Endothelial cell of hepatic sinusoid (primary cell): ENCODE measurements at regions not wholly inside any gene's neighbourhood (a gene's known extent, or its start where the extent isn't known, plus 50 kb on each side); places are given as distances from the start of the nearest gene placed in this dataset.
"Not testable (repeated sequence)": the region's sequence is repeated elsewhere in the genome, so short reads cannot be mapped to it uniquely, and the experiment has no call there.

Experiments
- in situ Hi-C: cut with HindIII; loops from 2 replicates; pipeline ENCODE4 v1.10.0; 2017; ENCODE audit warnings: low sequenced_read_pairs

- in situ Hi-C loops, result no loop called here
Measured at GRCh38 chr13:54390841-54391240, 1362.2 kb downstream of the OLFM4 start.

- in situ Hi-C loops, result no loop called here
Measured at GRCh38 chr13:54394085-54394700, 1365.6 kb downstream of the OLFM4 start.

GRCh38 chr13:54394908-54395307 is 1366.3 kb downstream of the OLFM4 start:
- in situ Hi-C loops, result no loop called here

GRCh38 chr13:54402495-54402894 is 1373.9 kb downstream of the OLFM4 start:
- in situ Hi-C loops, result no loop called here

GRCh38 chr13:54415753-54416366 is 1387.2 kb downstream of the OLFM4 start:
- in situ Hi-C loops, result no loop called here

GRCh38 chr13:54422946-54423345 is 1394.3 kb downstream of the OLFM4 start:
- in situ Hi-C loops, result not testable (repeated sequence)

GRCh38 chr13:54424344-54424743 is 1395.7 kb downstream of the OLFM4 start:
- in situ Hi-C loops, result no loop called here

GRCh38 chr13:54433493-54434206 is 1405.0 kb downstream of the OLFM4 start:
- in situ Hi-C loops, result no loop called here

- in situ Hi-C loops, result not testable (repeated sequence)
Measured at GRCh38 chr13:54440853-54441400, 1412.3 kb downstream of the OLFM4 start.

- in situ Hi-C loops, result no loop called here
Measured at GRCh38 chr13:54445453-54445852, 1416.8 kb downstream of the OLFM4 start.

- in situ Hi-C loops, result no loop called here
Measured at GRCh38 chr13:54445865-54446264, 1417.3 kb downstream of the OLFM4 start.

GRCh38 chr13:54449922-54450321 is 1421.3 kb downstream of the OLFM4 start:
- in situ Hi-C loops, result no loop called here

GRCh38 chr13:54484166-54484565 is 1455.6 kb downstream of the OLFM4 start:
- in situ Hi-C loops, result no loop called here

- in situ Hi-C loops, result no loop called here
Measured at GRCh38 chr13:54486421-54487166, 1458.0 kb downstream of the OLFM4 start.

GRCh38 chr13:54489359-54489758 is 1460.7 kb downstream of the OLFM4 start:
- in situ Hi-C loops, result no loop called here

GRCh38 chr13:54492995-54493394 is 1464.4 kb downstream of the OLFM4 start:
- in situ Hi-C loops, result no loop called here

- in situ Hi-C loops, result no loop called here
Measured at GRCh38 chr13:54511366-54511765, 1482.8 kb downstream of the OLFM4 start.

GRCh38 chr13:54513254-54513653 is 1484.6 kb downstream of the OLFM4 start:
- in situ Hi-C loops, result no loop called here

GRCh38 chr13:54536112-54536511 is 1507.5 kb downstream of the OLFM4 start:
- in situ Hi-C loops, result no loop called here

- in situ Hi-C loops, result no loop called here
Measured at GRCh38 chr13:54563286-54563685, 1534.7 kb downstream of the OLFM4 start.

GRCh38 chr13:54572037-54572436 is 1543.4 kb downstream of the OLFM4 start:
- in situ Hi-C loops, result not testable (repeated sequence)
